ENCODE measurements at regions not wholly inside any gene's neighbourhood (a gene's known extent, or its start where the extent isn't known, plus 50 kb on each side); places are given as distances from the start of the nearest gene placed in this dataset.

- H3K4me1 Mint-ChIP-seq, result no peaks in the 10 kb centered on the region
- DNase-seq, result no peak
- no peaks in the 10 kb centered on the region for H3K36me3 Mint-ChIP-seq (ENCODE audit: low read depth)
- H3K4me3 Mint-ChIP-seq, result no peak overlapping the region
- no peak for ATAC-seq
- H3K27me3 Mint-ChIP-seq, result no peaks in the 10 kb centered on the region
- no peaks in the 10 kb centered on the region for H3K9me3 ChIP-seq (ENCODE audit: control insufficient read depth, low read length, poor library complexity, severe bottlenecking)
- H3K27ac Mint-ChIP-seq, result no peak overlapping the region
Observed at GRCh38 chr13:89694451-89694850, 1653.0 kb upstream of the MIR17HG start.

DNA sequence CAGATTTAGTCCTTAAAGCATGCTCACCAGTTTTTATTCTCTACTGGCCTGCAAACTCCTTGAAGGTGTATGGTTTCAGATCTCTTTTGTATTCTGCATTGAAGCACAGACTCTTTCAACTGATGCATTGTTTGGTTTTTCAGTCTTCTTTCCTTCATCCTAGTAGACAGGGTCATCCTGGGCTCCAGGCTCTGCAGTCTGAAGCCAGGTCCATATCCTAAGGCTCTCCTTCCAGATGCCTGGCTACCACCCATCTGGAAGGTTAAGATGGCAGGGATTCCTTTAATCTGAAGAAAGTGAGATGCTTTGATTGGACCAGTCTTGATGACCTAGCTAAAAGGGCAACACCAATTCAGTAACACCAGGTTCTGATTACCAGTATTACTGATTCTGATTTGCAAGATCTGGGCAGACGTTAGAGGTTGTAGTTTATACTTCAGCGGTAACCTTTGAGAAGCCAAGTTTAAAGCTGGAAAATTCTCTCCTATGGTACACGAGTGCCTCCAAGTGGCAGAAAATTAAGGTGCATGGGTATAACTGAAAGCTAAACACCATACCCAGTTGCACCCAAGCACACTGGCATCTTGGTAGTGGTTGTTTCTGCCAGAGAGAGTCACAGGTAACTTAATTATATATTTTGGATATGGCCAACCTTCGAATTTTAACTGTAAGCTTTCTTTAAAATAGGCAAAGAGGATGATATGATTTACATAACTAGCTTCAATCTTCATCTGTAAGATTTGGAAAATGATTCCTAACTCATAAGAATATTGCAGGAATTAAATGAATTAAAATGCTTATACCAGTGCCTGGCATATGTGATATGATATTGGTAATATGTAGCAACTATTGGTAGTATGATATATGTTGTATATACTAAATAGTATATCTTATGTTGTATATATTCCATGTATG, 1651.9 kb upstream of the MIR17HG start:
- no peaks in the 10 kb centered on the region for H3K4me1 Mint-ChIP-seq
- no peak for ATAC-seq

DNA sequence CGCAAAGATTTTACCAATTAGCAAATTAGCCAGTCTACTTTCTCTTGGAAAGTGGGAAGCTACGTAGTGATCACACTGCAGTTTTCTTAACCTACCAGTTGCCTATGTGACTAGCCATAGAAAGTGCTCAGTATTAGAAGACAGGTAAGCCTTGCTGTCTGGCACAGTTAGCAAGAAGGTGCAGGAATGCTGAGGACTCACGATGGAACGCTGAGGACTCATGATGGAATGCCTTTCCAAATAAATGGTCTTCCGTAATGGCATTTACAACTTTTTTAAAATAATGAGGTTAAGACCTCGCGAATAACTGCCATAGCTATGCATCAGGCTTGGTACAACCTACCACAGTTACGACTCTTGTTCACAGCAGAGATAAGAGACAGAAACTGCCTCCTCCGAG, 1645.6 kb upstream of the MIR17HG start:
- DNase-seq, result no peak
- no peak overlapping the region for H3K27ac Mint-ChIP-seq
- no peak for ATAC-seq
- no peaks in the 10 kb centered on the region for H3K9me3 ChIP-seq (ENCODE audit: control insufficient read depth, low read length, poor library complexity, severe bottlenecking)
- no peaks in the 10 kb centered on the region for H3K36me3 Mint-ChIP-seq (ENCODE audit: low read depth)
- no peaks in the 10 kb centered on the region for H3K27me3 Mint-ChIP-seq
- no peaks in the 10 kb centered on the region for H3K4me1 Mint-ChIP-seq
- no peak overlapping the region for H3K4me3 Mint-ChIP-seq

More for the DNA sequence above, 1651.9 kb upstream of the MIR17HG start:
- no peaks in the 10 kb centered on the region for H3K36me3 Mint-ChIP-seq (ENCODE audit: low read depth)
- H3K9me3 ChIP-seq (ENCODE audit: control insufficient read depth, low read length, poor library complexity, severe bottlenecking), result no peaks in the 10 kb centered on the region
- no peaks in the 10 kb centered on the region for H3K27me3 Mint-ChIP-seq
- H3K4me3 Mint-ChIP-seq, result no peak overlapping the region
- no peak overlapping the region for H3K27ac Mint-ChIP-seq
- no peak for DNase-seq

- Mint-ChIP-seq H3K27me3 (no peaks in the 10 kb centered on the region), H3K27ac (no peak overlapping the region), H3K4me3 (no peak overlapping the region), H3K4me1 (no peaks in the 10 kb centered on the region), H3K36me3 (ENCODE audit: low read depth) (no peaks in the 10 kb centered on the region)
- ATAC-seq, result no peak
- no peak for DNase-seq
- no peaks in the 10 kb centered on the region for H3K9me3 ChIP-seq (ENCODE audit: control insufficient read depth, low read length, poor library complexity, severe bottlenecking)
Observed at GRCh38 chr13:89704040-89704439, 1643.4 kb upstream of the MIR17HG start.

GRCh38 chr13:89708013-89708412, 1639.5 kb upstream of the MIR17HG start:
- ATAC-seq, result no peak
- Mint-ChIP-seq H3K4me1 (no peaks in the 10 kb centered on the region), H3K27ac (no peak overlapping the region), H3K4me3 (no peak overlapping the region), H3K27me3 (no peaks in the 10 kb centered on the region), H3K36me3 (ENCODE audit: low read depth) (no peaks in the 10 kb centered on the region)
- H3K9me3 ChIP-seq (ENCODE audit: control insufficient read depth, low read length, poor library complexity, severe bottlenecking), result no peaks in the 10 kb centered on the region
- DNase-seq, result no peak

DNA sequence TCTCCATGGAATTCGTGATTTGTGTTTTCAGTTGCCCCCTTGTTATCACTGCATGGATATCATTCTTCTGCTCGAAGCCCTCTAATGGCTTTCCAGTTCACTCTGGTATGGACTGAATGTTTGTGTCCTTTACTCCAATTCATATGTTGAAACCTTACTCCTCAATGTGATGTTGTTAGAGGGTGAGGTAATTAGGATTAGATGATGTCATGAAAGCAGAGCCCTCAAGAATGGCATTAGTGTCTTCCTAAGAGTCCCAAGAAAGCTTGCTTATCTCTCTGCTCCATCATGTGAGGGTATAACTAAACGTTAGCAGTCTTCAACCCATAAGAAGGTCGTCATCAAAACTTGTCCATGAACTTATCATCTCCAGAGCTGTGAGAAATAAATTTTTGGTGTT, 1626.3 kb upstream of the MIR17HG start:
- no peak for ATAC-seq
- DNase-seq, result no peak
- H3K27ac Mint-ChIP-seq, result no peak overlapping the region

DNA sequence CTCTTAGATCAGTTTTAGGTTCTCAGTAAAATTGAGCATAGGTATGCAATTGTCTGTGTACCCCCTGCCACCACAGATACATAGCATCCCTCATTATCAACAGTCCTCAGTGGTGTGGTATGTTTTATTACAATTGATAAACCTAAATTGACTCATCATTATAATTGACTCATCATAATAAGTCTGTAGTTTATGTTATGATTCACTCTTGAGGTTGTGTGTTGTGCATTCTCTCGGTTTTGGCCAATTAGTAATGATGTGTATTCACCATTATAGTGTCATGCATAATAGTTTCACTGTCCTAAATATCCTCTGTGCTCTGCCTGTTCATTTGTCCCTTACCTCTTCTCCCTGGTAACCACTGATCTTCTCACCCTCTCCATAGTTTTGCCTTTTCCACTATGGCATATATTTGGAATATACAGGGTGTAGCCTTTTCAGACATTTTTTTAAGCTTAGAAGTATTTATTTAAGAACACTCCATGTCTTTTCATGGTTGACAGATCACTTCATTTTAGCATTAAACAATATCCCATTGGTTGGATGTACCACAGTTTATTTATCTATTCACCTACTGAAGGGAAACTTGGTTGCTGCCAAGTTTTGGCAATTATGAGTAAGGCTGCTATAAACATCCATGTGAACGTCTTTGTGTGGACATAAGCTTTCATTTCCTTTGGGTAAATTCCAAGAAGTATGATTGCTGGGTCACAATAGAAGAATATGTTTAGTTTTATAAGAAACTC, 1620.6 kb upstream of the MIR17HG start:
- Mint-ChIP-seq H3K36me3 (ENCODE audit: low read depth) (no peaks in the 10 kb centered on the region), H3K4me1 (no peaks in the 10 kb centered on the region), H3K27ac (no peak overlapping the region), H3K4me3 (no peak overlapping the region), H3K27me3 (no peaks in the 10 kb centered on the region)
- ATAC-seq (no peak), DNase-seq (no peak)
- no peaks in the 10 kb centered on the region for H3K9me3 ChIP-seq (ENCODE audit: control insufficient read depth, low read length, poor library complexity, severe bottlenecking)

More for the DNA sequence above, 1626.3 kb upstream of the MIR17HG start:
- no peaks in the 10 kb centered on the region for H3K27me3 Mint-ChIP-seq
- no peaks in the 10 kb centered on the region for H3K36me3 Mint-ChIP-seq (ENCODE audit: low read depth)
- peaks cover 3% of the 10 kb centered on the region for H3K9me3 ChIP-seq (ENCODE audit: control insufficient read depth, low read length, poor library complexity, severe bottlenecking)
- no peaks in the 10 kb centered on the region for H3K4me1 Mint-ChIP-seq
- no peak overlapping the region for H3K4me3 Mint-ChIP-seq

- no peaks in the 10 kb centered on the region for H3K9me3 ChIP-seq (ENCODE audit: control insufficient read depth, low read length, poor library complexity, severe bottlenecking)
- H3K36me3 Mint-ChIP-seq (ENCODE audit: low read depth), result no peaks in the 10 kb centered on the region
- no peak for ATAC-seq
- H3K27ac Mint-ChIP-seq, result no peak overlapping the region
- no peak overlapping the region for H3K4me3 Mint-ChIP-seq
- H3K27me3 Mint-ChIP-seq, result no peaks in the 10 kb centered on the region
- H3K4me1 Mint-ChIP-seq, result no peaks in the 10 kb centered on the region
- no peak for DNase-seq
Observed at GRCh38 chr13:89733829-89734228, 1613.7 kb upstream of the MIR17HG start.

DNA sequence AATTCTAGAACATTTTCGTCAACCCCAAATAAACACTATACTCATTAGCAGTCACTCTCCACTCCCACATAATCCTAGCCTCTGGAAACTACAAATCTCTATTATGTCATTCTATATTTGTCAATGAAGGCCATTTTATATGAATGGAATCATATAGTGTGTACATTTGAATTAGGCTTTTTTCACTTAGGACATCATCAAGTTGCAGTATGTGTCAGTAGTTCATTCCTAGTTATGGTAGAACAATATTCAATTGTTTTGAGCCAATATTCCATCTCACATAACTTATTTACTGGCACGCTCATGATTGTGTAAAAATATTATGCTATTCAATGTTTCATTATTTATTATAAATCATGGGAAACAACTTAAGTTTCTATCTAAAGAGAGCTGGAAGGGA, 1610.4 kb upstream of the MIR17HG start:
- H3K9me3 ChIP-seq (ENCODE audit: control insufficient read depth, low read length, poor library complexity, severe bottlenecking), result no peaks in the 10 kb centered on the region
- ATAC-seq, result no peak
- Mint-ChIP-seq H3K27me3 (no peaks in the 10 kb centered on the region), H3K36me3 (ENCODE audit: low read depth) (no peaks in the 10 kb centered on the region), H3K27ac (no peak overlapping the region), H3K4me3 (no peak overlapping the region), H3K4me1 (no peaks in the 10 kb centered on the region)
- DNase-seq, result no peak

DNA sequence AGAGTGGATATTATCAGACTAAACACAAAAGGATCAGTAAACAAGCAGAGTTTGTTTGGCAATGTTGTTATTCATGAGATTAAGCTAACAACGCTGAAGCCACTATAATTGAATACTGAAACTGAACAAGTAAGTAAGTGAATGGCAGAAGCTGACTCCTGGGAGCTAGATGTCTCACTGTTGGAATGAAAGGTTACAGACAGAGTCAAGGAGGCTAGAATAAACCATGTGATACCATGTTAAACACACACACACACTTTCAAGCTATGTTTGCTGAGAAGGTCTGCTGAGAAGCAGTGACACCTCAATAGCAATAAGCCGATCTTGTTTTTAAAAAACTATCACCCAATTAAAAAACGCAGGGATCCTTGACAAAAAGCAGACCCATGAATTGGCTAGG, 1609.4 kb upstream of the MIR17HG start:
- H3K9me3 ChIP-seq (ENCODE audit: control insufficient read depth, low read length, poor library complexity, severe bottlenecking), result no peaks in the 10 kb centered on the region
- H3K4me1 Mint-ChIP-seq, result no peaks in the 10 kb centered on the region
- H3K4me3 Mint-ChIP-seq, result no peak overlapping the region
- H3K27me3 Mint-ChIP-seq, result no peaks in the 10 kb centered on the region
- DNase-seq (no peak), ATAC-seq (no peak)
- no peaks in the 10 kb centered on the region for H3K36me3 Mint-ChIP-seq (ENCODE audit: low read depth)
- H3K27ac Mint-ChIP-seq, result no peak overlapping the region

- no peak overlapping the region for H3K27ac Mint-ChIP-seq
- no peaks in the 10 kb centered on the region for H3K9me3 ChIP-seq (ENCODE audit: control insufficient read depth, low read length, poor library complexity, severe bottlenecking)
- no peak for ATAC-seq
- no peaks in the 10 kb centered on the region for H3K36me3 Mint-ChIP-seq (ENCODE audit: low read depth)
- H3K27me3 Mint-ChIP-seq, result no peaks in the 10 kb centered on the region
- no peaks in the 10 kb centered on the region for H3K4me1 Mint-ChIP-seq
- no peak for DNase-seq
- no peak overlapping the region for H3K4me3 Mint-ChIP-seq
Observed at GRCh38 chr13:89740994-89741685, 1606.3 kb upstream of the MIR17HG start.

DNA sequence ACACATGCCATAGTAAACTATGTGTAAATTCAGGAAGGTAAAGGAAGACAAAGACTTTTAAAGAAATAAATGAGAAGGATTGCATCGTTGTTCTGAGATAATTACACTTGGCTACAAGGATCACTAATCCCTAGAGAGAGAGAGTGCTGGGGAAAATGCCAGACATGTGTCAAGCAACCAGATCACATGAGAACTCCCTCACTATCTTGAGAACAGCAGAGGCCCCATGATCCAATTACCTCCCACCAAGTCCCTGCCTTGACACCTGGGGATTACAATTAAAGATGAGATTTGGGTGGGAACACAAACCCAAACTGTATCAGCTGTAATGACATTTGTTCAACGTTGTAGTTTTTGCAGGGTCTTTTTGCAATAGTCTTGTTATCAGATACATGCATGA, 1600.9 kb upstream of the MIR17HG start:
- H3K36me3 Mint-ChIP-seq (ENCODE audit: low read depth), result no peaks in the 10 kb centered on the region
- ATAC-seq (no peak), DNase-seq (no peak)
- no peaks in the 10 kb centered on the region for H3K4me1 Mint-ChIP-seq
- no peak overlapping the region for H3K4me3 Mint-ChIP-seq
- H3K27me3 Mint-ChIP-seq, result no peaks in the 10 kb centered on the region
- no peak overlapping the region for H3K27ac Mint-ChIP-seq
- H3K9me3 ChIP-seq (ENCODE audit: control insufficient read depth, low read length, poor library complexity, severe bottlenecking), result no peaks in the 10 kb centered on the region

DNA sequence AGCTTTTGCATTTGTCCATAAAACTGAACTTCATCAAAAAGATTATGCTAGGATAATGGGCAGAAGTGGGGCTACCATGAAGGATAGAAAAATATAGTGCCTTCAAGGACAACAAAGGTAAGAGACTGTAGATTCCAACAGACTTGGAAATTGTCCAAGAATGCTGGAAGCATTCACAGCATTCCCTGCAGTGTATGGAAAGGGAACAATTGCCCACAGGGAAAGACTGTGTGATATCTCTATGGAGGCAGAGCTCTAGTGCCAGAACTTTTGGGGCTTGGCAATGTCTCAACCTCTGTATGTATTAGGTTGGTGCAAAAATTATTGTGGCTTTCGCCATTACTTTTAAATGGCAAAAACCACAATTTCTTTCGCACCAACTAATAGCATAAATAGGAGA, 1598.8 kb upstream of the MIR17HG start:
- H3K4me1 Mint-ChIP-seq, result no peaks in the 10 kb centered on the region

More for the DNA sequence above, 1598.8 kb upstream of the MIR17HG start:
- Mint-ChIP-seq H3K4me3 (no peak overlapping the region), H3K36me3 (ENCODE audit: low read depth) (no peaks in the 10 kb centered on the region), H3K27me3 (no peaks in the 10 kb centered on the region), H3K27ac (no peak overlapping the region)
- DNase-seq, result no peak
- ATAC-seq, result no peak
- no peaks in the 10 kb centered on the region for H3K9me3 ChIP-seq (ENCODE audit: control insufficient read depth, low read length, poor library complexity, severe bottlenecking)

Data from T-helper 17 cell (primary cell).